ES-I3 (cell line): ENCODE measurements at regions not wholly inside any gene's neighbourhood (a gene's known extent, or its start where the extent isn't known, plus 50 kb on each side); places are given as distances from the start of the nearest gene placed in this dataset.
A peak's percentile ranks its signal among the peaks of the same experiment; 100 is the strongest.

ENCODE experiments used
- H3K36me3 ChIP-seq: 2 replicates; pipeline ENCODE4 v1.6.1; 2013; ENCODE audit warnings: mild to moderate bottlenecking, low read length, control low read depth, moderate library complexity; ENCODE audit not compliant: insufficient read depth
- H3K4me1 ChIP-seq: 2 replicates; pipeline ENCODE4 v1.6.1; 2013; ENCODE audit warnings: mild to moderate bottlenecking, control low read depth, low read length; ENCODE audit not compliant: insufficient read depth
- H3K9ac ChIP-seq: 2 replicates; pipeline ENCODE4 v1.6.1; 2013; ENCODE audit warnings: low read depth, mild to moderate bottlenecking, low read length, moderate library complexity
- H3K9me3 ChIP-seq: 2 replicates; pipeline ENCODE4 v1.6.1; 2013; ENCODE audit warnings: mild to moderate bottlenecking, low read length, moderate library complexity; ENCODE audit not compliant: control insufficient read depth, insufficient read depth

DNA sequence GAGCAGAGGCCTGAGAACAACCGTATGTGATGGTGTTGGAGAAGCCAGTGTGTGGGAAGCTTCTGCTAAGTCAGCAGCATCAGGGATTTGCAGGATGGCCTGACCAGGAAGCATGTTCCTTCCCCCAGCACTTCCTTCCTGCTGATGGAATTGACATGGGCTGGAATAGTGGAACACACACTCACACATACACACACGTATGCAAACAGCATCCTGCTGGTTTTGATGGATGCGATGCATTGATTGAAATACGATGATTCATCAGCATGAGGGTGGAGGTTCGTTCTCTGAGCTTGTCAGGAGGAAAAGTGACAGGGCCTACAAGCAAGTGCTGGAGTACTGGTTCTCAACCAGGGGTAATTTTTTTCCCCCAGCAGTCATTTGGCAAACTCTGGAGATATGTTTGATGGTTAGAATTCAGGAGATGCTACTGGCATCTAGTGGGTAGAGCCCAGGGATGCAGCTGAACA lies 229.1 kb downstream of the NFATC2 start:
- H3K9me3 ChIP-seq, result peaks cover 3% of the 10 kb centered on the region
- no peak overlapping the region for H3K9ac ChIP-seq
- H3K36me3 ChIP-seq, result no peaks in the 10 kb centered on the region
- H3K4me1 ChIP-seq, result peaks cover 11% of the 10 kb centered on the region

DNA sequence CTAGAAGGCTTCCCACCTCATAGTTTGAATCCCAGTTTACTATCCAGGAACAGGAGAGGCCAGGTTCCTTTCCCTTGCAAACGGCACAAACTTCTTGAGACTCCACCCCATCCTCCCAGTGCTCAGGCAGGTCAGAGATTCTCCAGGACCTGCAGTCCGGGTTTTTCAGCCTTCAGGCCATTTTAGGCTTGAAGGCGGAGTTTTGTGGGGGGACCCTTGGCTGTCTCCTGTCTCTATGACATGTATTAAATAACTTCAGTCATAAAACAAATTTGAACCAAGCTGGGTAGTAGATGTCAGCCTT lies 230.1 kb downstream of the NFATC2 start:
- peaks cover 3% of the 10 kb centered on the region for H3K9me3 ChIP-seq
- no peaks in the 10 kb centered on the region for H3K36me3 ChIP-seq
- H3K4me1 ChIP-seq, result peaks cover 10% of the 10 kb centered on the region
- H3K9ac ChIP-seq, result peak overlapping the region; percentile 10; the same call in 1 of the 2 replicates

DNA sequence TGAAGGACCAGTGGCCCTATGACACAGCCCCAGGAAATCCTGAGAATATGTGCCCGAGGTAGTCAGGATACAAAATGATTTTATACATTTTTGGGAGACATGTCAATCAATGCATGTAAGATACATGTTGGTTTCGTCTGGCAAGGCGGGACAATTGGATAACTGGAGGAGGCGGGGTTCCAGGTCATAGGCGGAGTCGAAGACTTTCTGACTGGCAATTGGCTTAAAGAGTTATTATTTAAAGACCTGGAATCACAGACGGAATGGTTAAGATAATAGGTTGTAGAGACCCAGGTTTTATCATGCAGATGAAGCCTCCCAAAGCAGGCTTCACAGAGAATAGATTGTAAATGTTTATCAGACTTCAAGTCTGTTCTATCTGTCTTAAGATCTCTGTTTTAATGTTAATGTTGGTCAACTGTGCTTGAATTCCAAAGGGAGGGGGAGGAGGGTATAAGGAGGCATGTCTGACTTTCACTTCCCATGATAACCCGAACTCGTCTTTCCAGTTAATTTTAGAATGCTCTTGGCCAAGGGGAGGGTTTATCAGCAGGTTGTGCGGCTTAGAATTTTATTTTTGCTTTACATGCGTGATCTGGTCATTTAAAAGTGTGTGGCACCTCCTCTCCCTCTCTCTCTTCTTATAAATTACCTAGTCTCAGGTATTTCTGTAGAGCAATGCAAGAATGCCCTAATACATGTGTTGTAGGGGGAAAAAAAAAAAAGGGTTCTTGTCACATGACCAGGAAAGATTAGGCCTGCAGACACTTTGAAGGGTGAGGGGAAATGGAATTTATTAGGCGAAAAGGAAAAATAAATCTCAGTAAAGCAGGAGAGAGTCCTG lies 230.7 kb downstream of the NFATC2 start:
- Histone ChIP-seq H3K9me3 (peaks cover 3% of the 10 kb centered on the region), H3K36me3 (no peaks in the 10 kb centered on the region), H3K4me1 (peaks cover 10% of the 10 kb centered on the region), H3K9ac (peak overlapping the region; percentile 10; the same call in 1 of the 2 replicates)

DNA sequence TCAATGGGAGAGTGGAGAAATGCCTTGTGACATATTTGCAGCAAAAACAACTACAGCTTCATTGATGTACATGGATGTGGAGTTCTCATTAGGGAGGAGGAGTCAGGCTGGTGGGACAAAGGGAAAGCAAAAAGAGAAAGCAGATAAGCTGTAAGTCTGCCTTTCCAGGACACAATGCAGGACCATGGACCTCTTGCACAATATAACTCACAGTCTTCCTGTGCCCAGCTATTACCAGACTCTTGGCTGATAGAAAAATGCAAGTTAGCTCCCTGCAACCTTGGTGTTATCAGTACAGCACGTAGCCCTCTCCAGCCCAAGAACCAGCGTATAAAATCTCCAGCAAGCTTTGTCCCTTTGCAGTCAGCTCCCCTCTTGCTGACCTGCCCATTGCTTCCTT lies 232.3 kb downstream of the NFATC2 start:
- Histone ChIP-seq H3K4me1 (peaks cover 16% of the 10 kb centered on the region), H3K36me3 (no peaks in the 10 kb centered on the region), H3K9me3 (peaks cover 3% of the 10 kb centered on the region), H3K9ac (no peak overlapping the region)

DNA sequence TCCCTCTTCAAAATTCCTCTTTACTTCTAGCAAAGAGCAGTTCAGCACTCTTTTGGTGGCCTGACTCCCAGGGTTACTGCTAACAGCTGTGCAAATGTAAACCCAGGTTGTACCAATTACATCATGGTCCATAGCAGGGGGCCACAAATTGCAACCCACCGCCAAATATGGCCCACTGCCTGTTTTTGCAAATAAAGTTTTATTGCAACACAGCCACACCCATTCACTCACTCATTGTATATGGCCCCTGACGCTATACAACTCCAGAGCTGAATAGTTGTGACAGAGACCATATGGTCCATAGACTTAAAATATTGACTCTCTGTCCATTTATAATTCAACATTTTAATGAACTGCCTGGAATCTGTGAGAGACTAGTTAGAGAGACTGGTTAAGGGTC lies 233.4 kb downstream of the NFATC2 start:
- Histone ChIP-seq H3K36me3 (no peaks in the 10 kb centered on the region), H3K4me1 (peaks cover 16% of the 10 kb centered on the region), H3K9me3 (peaks cover 10% of the 10 kb centered on the region), H3K9ac (no peak overlapping the region)

DNA sequence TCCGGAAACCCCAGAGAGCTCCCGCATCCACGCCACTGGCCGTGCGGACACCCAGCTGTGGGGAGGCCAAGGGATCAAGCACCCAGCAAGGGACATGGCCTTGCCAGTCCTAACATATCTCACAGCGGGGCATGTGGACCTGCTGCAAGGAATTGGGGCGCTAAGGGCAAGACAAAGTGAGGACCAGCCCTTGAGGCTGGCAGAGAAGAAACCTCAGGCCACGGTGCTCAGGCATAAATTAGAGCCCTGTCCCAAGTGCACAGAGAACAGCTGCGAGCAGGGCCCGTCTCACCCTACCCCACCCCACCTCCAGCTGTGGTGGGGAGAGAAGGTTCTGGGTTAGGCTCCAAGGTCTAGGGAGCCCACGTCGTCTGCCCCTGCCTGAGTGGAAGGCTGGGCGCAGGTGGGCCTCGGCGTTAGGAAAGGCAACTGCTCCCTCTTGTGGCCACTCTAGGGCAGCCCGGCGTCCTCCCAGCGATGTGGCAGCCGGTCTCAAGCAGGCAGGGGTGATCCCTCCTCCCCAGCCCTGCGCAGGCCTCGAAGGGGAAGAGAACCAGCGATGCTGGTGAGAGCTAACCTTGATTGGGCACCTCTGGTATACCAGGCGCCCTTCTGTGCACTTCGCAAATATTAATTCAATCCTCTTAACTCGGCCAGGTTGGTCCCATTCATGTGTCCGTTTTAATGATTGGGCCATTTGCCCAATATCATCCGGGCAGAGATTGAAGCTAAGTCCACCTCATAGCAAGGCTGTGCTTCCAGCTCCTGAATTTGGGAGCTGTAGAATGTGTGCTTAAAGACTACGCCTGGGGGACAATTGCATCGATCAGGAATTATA lies 235.8 kb downstream of the NFATC2 start:
- Histone ChIP-seq H3K9ac (no peak overlapping the region), H3K36me3 (no peaks in the 10 kb centered on the region), H3K4me1 (peaks cover 7% of the 10 kb centered on the region; the same call in 1 of the 2 replicates), H3K9me3 (peaks cover 15% of the 10 kb centered on the region)

DNA sequence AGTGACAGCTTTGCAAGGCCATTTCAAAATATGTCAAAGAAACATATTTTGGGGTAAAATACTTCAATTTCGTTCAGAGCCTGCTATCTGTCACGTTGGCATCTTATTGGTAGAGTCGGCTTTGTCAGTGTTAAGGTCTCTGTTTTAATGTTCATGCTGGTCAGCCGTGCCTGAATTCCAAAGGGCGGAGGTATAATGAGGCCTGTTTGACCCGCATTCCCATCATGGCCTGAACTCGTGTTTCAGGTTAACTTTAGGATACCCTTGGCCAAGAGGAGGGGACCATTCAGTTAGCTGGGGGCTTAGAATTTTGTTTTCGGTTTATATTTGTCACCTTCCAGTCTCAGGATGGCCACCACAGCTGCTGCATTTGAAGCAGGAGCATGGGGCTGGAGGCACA lies 236.4 kb downstream of the NFATC2 start:
- H3K36me3 ChIP-seq, result no peaks in the 10 kb centered on the region
- peaks cover 19% of the 10 kb centered on the region for H3K9me3 ChIP-seq
- no peak overlapping the region for H3K9ac ChIP-seq

DNA sequence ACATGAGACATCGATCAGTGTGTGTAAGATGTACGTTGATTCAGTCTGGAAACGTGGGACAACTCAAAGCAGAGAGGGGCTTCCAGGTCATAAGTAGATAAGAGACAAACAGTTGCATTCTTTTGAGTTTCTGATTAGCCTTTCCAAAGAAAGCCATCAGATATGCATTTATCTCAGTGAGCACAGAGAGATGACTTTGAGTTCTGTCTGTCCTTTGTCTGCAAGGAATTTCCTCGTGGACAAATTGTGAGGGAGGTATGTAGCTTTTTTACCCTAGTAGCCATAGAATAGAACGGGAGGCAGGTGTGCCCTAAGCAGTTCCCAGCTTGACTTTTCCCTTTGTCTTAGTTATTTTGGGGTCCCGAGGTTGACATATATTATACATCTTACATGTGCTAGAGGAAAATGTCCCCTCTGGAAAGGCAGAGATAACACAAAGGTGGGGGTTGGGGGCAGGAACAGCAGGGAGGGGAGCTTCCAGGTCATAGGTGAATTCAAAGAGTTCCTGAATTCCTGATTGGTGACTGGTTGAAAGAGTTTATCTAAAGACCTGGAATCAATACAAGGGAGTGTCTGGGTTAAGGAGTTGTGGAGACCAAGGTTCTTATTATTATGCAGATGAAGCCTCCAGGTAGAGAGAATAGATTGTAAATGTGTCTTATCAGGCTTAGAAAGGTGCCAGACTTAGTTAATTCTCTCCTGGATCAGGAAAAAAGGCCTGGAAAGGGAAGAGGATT lies 237.0 kb downstream of the NFATC2 start:
- Histone ChIP-seq H3K4me1 (peaks cover 7% of the 10 kb centered on the region; the same call in 1 of the 2 replicates), H3K9ac (no peak overlapping the region), H3K9me3 (peaks cover 16% of the 10 kb centered on the region)

More for the DNA sequence above, 236.4 kb downstream of the NFATC2 start:
- H3K4me1 ChIP-seq, result peaks cover 7% of the 10 kb centered on the region; the same call in 1 of the 2 replicates

DNA sequence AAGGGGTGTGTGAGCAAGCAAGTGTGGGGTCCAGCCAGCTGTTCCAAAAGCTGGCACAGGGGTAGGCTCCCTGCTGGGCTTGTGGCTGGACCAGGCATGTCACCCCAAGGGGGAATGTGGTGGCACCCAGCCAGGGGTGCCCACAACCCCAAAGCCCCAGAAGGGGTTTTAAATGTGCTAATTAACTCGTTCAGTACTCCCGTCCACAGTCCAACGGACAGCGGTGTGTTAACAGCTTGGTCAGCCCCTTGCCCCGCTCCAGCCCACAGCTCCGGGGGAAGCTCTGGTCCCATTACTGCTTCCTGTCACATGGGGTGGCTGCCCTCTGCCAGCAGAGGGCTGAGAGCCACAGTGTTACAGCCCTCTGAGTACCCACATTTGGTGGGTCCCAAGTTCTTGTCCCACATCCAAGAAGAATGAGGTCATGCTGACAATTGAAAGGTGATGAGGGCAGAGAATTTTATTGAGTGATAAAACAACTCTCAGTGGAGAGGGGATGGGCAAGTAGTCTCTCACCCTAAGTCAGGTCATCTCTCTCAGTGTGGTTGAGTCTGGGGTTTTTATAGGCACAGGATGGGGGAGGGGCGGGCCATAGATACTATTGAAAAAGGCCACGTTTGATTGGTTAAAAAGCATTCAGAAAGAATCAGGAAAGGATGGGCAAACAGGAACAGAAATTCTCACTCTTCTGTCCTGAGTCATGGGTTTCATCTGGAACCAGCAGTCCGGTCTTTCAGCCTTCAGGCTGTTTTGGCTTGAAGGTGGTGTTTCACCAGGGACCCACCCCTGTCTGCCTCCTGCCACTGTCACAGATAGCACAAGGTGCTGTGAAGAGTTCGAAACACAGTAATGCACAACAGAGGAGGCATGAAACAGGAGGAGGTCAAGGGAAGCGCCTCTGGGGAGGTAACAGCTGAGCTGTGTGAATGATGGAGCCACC lies 238.5 kb downstream of the NFATC2 start:
- Histone ChIP-seq H3K4me1 (peaks cover 7% of the 10 kb centered on the region; the same call in 1 of the 2 replicates), H3K36me3 (no peaks in the 10 kb centered on the region), H3K9ac (no peak overlapping the region), H3K9me3 (peaks cover 16% of the 10 kb centered on the region)

More for the DNA sequence above, 237.0 kb downstream of the NFATC2 start:
- H3K36me3 ChIP-seq, result no peaks in the 10 kb centered on the region

DNA sequence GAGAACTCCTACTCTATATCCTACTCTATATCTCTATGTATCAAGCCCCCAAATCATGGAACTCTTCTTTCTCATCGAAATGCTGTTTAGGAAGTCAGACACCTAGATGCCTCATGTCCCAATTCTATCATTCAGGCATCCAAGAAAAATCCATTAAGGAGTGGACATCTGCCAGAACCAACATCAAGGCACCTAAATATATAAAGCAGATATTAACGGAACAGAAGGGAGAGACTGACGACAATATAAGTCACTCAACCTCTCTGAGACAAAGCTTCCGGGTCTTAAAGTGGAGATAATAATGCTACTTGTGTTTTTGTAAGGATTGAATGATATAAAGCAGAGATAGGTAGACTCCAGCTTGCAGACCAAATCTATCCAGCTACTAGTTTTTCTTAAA lies 241.5 kb downstream of the NFATC2 start:
- no peak overlapping the region for H3K9ac ChIP-seq
- no peaks in the 10 kb centered on the region; the same call in 1 of the 2 replicates for H3K4me1 ChIP-seq
- H3K9me3 ChIP-seq, result peaks cover 18% of the 10 kb centered on the region
- H3K36me3 ChIP-seq, result no peaks in the 10 kb centered on the region

DNA sequence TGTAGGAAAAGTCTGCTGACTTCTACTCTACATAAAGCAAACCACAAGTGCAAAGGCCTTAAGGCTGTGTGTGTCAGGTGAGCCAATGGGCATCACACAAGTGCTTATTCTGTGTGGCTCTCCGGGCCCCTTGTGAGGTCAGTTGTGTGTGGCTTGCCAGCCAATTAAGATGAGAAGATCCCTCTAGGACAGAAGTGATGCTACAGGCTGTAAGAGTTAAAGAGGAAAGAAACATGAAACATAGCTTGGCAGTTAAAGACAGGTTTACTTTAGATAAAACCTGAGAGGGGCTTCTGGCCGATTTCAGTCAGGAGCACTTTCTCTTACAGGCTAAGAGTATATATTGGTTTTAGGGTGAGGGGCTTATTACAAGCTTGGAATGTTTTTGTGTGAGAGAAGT lies 242.4 kb downstream of the NFATC2 start:
- peaks cover 18% of the 10 kb centered on the region for H3K9me3 ChIP-seq
- H3K36me3 ChIP-seq, result no peaks in the 10 kb centered on the region
- no peaks in the 10 kb centered on the region for H3K4me1 ChIP-seq
- no peak overlapping the region for H3K9ac ChIP-seq

DNA sequence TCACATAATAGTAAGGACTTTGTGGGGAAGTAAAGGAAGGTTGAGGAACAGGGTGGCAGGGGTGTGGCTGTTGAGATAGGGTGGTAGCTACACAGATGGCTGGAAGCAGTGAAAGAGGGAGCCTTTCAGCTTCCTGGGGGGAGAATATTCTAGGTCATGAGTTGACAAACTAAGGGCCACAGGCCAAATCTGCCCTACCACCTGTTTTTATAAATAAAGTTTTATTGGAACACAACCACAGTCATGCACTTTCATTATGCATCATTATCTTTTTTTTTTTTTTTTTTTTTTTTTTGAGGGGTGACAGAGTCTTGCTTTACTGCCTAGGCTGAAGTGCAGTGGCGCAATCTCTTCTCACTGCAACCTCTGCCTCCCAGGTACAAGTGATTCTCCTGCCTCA lies 243.1 kb downstream of the NFATC2 start:
- Histone ChIP-seq H3K9ac (no peak overlapping the region), H3K9me3 (peaks cover 14% of the 10 kb centered on the region), H3K4me1 (no peaks in the 10 kb centered on the region), H3K36me3 (no peaks in the 10 kb centered on the region)

DNA sequence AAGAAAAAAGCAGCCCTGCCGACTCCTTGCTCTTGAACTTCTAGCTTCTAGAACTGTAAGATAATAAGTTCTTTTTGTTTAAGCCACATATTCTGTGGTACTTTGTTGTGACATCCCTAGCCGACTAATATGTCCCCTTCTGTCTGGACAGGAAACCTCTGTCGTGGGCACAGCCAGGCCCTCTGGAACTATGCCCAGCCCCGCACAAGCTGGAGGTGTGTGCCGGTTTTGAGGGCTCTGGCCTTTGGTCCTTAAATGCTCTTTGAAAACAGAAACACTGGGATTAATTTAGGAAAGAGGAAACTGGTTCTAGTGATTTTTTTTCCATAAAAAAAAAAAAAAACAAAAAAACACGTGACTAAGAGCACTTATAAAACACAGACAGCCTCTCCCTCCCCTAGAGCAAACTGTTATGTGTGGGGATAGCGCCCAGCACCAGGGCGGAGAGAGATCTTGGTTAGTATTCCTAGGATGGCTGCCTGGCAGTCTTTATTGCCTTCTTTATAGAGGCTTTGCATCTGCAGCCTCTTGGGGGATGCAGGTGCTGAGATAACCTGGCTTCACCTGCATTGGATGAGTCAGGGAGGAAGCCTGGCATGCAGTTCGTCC lies 244.3 kb downstream of the NFATC2 start:
- peaks cover 10% of the 10 kb centered on the region for H3K9me3 ChIP-seq
- H3K4me1 ChIP-seq, result no peaks in the 10 kb centered on the region
- no peak overlapping the region for H3K9ac ChIP-seq
- H3K36me3 ChIP-seq, result no peaks in the 10 kb centered on the region
